Activated CD4-positive, alpha-beta T cell treated with anti-CD3 and anti-CD28 coated beads, Interleukin-2, amount 50 U/mL, for 16 hours (primary cell): ENCODE measurements at regions not wholly inside any gene's neighbourhood (a gene's known extent, or its start where the extent isn't known, plus 50 kb on each side); places are given as distances from the start of the nearest gene placed in this dataset.

Experiments
- DNase-seq: peaks from one replicate; pipeline ENCODE4 v3.0.0-alpha.2; 2020

DNA sequence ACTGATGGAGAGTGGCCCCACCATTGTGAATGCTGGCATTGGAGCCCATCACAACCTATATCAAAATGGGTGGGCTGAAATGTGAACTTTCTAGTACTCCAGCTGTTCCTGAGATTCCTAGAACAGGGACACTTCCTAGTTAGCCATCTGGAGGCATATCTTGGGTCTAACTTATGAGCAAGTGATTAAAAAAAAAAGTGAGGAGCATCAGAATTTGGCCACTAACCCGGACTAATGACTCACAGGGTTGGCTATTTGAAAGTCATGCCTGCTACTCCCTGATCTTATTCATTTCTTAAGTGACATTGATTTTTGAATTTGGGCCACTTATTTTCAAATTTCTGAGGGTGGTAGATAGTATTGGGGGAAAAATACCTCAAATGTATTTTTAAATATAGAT lies 216.6 kb downstream of the HRH4 start:
- no peak for DNase-seq

DNA sequence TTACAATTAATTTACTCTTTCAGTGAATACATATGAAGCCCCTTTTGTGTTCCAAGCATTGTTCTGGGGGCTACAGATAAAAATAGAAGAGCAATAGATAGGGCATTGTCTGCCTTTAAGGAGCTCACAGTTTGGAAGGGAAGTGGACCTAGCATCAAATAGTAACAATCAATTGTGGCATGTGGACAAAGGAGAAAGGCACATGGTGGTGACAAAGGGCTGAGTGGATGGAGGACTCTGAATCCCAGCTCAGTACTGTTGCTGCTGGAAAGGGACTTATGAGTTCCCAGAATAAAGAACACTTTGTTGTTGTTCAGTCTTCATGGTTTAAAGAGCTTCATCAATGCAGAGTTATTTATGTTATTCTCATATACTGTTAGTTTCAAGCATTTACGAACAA lies 217.7 kb downstream of the HRH4 start:
- no peak for DNase-seq

DNA sequence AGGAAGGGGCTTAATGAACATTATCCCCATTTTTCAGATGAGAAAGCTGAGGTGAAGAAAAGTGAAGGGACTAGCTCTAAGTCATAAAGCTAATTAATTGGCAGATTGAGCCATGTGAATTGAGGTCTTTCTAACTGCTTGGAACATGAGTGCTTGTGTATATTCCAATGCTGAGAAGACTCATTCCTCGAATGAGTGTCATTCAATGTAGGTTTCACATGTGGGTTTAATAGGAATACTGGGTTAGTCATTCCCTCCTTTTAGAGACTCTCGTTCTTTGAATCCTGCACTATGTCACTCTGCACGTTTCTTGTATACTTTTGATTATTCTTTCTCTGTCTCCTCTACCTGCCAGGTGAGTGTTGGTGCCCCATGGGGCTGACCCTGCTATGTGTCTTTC lies 218.2 kb downstream of the HRH4 start:
- DNase-seq = no peak

DNA sequence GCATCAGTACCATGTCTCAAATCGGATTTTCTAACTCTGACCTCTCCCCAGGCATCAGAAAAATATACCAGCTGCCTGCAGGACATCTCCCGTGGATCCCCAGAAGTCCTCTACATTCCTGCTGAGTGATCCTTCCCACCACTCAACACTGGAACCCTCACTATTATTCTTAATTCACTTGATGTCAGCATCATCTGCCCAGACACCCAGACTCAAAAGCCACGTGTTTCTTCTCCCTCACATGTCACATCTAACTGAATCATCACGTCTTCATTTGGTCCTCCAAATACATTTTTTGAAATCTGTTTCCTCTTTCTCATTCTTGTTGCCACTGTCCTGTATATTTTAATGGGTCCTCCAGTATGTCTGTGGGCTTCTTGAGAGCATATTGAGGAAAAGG lies 218.6 kb downstream of the HRH4 start:
- DNase-seq = no peak

DNA sequence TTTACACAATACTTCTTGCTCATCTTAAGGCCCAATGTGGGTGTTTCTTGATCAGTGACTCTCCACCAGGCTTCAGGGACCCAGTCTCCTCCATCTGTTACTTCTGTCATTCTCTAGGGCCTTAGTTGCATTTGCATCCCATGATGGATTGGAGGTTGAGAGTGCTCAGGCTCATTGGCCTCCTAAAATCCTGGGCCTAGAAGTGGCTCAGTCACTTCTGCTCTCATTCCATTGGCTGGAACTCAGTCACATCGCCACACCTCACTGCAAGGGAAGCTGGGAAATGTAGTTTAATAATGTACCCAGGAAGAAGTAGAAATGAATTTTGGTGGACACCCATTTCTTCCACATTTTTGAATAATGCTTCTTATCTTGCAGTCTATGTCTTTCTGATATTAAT lies 223.5 kb downstream of the HRH4 start:
- DNase-seq = no peak

DNA sequence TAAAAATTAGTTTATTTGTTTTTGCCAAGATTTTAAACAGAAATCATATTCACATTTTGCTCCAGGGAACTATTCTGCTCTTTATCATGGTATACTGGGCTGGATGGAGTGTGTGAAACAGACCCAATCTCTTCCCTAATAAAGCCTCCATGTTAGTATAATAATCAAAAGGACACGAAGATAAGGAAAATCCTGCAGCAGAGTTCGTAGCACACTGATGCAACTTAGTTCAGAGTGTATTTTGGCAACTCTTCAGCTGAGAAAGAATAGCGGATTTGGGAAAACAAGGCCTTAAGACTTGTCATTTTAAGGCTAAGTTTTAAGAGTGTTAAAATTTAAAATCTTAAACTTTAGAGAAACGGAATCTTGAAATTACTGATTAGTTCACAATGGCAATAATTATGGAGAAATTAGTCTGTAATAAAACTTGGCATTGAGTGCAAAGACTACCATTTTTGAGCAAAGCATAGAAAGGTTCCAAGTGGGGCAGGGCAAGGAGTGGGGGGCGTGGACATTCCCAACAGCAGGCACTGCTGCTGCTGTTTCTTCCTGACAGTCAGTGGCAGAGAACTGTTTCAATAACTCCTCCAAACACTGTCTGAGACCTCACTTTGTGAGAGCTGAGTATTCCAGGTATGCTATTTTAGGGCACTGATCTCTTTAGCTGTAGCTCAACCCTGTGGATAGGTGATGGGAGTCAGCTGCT lies 225.0 kb downstream of the HRH4 start:
- no peak for DNase-seq

DNA sequence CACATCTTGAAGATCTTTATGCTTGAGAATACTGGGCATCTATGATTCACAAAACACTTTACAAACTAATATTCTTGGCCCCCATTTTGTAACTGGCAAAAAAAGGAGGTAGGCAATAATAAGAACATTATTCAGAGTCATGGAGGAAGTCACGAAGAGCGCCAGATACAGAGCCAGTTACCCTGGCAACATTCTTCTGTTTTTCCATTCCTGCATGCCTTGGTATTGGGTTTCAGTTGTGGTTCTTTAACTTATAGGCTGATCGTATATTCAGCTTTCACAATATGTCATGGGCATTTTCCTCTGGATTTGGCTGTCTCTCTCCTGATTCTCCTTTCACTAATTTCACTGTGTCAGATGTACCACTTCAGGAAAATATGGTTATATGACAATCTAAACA lies 234.7 kb downstream of the HRH4 start:
- no peak for DNase-seq

DNA sequence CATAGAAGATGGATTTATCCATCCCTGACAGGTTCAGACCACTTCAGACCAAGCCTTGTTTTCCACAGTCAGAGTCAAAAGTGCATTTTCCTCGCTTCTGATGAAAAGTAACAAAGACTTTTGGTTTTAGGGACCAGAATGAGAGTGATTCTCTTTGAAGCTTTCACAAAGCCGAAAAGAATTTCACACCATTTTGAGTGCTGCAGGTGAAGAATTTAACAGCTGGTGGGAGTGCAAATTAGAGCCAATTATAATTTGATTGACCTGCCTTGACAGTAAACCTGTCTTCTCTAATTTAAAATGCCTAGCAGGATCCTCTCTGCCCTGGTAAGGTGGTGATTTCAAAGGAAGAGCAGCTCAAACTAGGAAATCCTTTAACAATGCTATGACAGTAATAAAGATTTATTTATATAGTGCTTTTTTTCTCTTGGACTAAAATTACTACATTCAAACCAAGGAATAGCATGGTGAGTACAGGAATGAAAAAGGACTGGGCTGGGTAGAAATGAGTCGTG lies 241.6 kb downstream of the HRH4 start:
- DNase-seq = no peak

DNA sequence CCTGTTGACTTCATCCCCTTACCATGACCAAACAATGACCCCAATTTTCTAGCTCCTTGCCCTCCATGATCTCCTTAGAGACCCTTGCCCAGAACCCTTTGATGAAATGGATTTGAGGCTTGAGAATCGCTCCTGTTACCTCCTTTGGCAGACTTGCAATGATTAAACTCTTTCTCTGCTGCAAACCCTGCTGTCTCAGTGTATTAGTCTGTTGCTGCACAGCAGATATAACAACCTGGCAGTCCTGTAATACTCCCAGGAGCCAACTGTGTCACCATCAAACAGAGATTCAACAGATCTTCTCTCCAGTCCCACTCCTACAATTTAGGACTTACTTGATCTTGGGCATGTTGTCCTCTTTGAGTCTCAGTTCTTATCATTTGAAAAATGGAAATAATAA lies 242.9 kb downstream of the HRH4 start:
- no peak for DNase-seq

DNA sequence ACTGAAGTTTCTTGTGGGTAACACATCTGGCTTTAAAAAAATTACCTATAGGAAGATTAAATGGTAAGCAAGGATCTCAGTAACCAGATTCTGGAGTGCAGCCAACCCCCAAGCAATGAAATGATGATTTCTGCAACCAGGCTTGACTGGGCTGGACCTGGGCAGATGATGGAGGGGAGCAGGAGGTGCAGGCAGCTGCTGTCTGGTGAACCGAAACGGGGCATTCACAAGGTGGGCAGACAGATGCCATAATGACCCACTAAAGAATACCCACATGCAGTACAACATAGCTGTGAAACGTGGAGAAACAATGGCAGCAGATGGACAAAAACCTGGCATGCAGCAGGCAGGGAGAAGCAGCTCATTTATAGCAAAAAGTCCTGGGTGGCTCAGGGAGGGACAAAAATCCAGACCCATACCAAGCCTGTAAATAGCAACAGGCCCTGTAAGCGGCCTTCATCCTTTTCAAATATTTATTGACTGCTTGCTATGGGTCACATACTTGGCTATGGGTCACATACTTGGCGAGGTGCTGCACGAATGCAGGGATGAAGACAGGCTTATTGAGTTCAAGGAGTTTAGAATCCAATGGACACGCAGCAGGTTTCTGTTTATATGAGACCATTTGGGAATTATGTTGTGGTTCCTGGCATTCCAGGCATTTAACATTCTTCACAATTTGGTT lies 244.7 kb downstream of the HRH4 start:
- DNase-seq = no peak

DNA sequence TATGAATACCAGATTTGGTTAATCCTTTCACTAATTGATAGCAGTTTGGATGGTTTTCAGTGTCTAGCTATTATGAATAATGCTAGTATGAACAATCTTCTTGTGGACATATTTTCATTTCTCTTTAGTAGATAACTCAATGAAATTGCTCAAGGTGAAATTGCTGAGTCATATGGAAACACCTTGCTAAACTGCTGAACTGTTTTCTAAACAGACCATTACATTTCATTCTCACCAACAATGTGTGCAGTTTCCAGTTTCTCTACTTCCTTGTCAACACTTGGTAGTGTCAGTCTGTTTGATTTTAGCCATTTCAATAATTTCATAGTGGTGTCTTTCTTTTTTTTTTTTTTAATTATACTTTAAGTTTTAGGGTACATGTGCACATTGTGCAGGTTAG lies 250.0 kb downstream of the HRH4 start:
- peak; percentile 17 for DNase-seq

DNA sequence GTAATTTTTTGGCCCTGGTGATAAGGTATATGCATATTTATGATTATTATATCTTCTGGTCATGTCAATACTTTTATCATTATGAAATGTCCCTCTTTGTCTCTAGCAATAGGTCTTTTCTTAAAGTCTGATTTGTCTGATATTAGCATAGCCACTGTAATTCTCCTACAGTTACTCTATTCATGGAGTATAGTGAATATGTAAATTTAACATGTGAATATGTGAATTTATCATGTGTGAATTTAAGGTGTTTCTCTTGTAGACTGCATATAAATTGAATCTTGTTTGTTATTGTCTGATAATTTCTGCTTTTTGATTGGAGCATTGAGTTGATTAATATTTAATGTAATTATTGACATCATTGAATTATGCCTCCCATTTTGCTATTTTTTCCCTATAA lies 259.4 kb downstream of the HRH4 start:
- no peak for DNase-seq

DNA sequence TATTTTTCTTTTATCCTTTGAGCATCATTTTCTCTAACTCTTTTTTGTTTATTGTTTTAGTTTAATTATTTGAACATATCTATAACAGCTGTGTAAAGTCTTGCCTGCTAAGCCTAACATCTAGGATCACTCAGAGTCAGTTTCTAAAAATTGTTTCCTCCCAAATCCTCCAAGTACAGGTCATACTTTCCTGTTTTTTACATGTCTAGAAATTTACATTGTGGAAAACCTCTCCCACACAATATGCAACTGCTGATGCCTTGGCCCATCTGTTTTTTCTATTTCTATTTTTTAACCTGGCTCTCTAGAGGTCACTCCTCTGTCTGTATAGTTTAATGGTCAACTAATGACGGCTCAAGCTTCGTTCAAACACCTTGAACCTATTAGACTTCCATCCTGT lies 261.0 kb downstream of the HRH4 start:
- no peak for DNase-seq

DNA sequence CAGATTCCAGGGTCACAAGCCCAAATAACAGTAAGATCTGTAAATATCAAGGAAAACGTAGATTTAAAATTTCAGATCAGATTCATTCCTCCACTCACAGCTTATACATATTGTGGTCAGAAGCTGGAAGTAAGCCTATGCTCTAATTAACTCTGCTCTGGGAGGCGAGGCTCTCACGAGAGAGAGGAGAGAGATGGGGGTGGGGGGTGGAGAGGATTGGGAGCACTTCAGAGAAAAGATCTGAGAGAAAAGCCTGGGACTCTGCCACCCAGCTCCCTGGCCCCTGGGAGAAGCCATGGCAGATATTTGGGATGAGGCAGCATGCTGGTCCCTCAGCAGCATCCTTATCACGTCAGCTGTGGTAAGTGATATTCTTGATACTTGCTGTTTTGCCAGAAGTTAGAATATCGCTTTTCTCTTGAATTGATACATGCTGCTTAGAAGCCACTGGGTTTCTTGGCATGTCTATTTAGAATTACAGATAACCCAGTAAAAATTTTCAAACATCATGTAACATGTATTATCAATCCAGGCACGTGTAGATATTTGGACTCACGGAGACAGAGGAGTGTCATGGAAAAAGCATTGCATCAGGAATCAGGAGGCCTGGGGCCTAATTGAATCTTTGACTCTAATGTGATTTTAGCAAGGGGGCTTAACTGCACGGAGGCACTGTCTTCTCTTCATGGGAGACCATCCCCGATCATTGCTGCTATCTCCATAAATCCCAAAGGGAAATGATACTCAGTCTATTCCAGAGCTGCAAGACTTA lies 265.4 kb downstream of the HRH4 start:
- DNase-seq = no peak

DNA sequence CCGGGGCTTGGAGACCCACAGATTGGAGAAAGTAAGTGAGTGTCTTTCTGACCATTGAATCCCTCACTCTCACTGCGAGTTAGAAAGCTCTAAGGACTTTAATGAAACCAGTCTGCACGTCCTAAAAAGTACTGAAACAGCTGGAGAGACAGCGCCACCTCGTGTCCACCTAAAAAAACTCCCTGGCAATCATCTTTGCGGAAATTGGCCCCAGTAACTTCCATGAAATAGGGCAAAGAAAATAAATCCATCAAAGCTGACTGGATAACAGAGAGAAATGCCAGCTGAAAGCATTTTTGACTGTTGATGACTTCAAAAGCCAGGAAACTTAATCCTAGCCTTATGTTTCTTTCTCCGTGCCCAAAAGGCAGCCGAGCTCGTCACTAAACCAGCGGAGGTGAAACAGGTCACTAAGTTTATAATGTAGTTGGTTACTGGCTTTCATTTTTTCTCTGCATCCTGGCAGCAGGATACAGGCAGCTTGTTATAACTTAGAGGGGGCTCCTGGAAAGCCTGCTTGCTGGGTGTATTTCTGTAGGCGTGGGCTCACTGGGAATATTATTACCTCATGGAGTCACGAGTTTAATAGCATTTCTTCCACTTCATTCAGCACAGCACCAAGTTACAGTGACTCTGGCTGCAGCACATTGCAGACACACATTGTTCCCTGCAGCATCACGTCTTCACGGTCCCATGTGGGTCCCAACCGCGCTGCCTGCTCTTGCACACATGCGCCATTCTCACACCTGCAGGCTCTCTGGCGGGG lies 266.5 kb downstream of the HRH4 start:
- peak; percentile 55 for DNase-seq

DNA sequence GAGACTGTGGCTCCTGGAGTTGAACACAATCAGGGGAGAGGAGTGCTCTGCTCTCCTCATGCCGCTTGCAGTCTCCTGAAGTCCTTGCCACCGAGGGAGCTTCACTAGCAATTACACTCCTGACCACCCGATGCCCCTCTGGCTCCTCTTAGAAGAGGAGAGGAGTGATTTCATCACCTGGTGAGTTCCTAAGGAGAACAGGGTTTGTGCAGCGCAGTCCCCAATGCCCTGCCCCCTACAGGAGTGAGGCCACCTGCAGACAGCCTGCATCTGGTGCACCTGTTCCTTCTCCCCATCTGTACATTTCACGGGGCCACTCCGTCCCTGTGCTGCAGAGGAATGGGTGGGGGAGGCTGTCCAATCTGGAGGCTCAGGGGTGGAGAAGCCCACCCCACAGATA lies 267.2 kb downstream of the HRH4 start:
- no peak for DNase-seq

DNA sequence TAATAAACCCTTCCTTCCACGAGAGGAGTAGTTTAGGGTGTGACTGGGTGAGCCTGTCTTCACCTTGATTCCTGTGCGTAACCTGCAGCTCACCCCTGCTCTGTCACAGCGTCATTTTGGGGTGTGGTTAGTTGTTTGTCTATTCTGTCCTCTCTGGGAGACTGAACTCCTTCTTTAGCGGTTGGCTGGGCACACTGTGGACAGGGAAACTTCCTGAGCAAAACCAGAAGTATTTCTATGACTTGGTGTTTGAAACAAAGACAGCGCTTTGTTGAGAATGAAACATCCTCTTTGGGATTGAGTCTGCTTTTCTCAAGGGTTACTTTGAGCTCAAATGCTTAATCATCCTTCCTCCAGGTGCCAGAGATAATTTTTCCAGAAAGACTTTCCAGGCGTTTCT lies 270.7 kb downstream of the HRH4 start:
- DNase-seq = no peak

DNA sequence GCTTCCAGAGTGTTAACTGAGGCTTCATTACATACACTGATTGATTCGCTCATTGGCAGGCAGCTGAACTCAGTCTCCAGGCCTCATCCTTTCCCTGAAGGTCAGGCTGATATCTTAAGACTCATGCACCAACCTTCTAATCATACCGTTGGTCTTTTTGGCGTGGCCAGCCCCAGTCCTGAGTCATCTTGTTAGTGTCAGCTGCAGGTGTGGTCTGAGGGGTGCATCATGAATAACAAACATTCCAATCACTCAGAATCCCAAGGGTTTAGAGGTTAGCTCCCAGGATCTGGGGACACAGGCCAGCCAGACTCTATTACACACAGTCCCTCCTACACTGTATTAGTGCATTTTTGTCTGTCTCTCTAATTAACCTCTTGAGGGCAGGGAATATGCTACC lies 271.5 kb downstream of the HRH4 start:
- no peak for DNase-seq

DNA sequence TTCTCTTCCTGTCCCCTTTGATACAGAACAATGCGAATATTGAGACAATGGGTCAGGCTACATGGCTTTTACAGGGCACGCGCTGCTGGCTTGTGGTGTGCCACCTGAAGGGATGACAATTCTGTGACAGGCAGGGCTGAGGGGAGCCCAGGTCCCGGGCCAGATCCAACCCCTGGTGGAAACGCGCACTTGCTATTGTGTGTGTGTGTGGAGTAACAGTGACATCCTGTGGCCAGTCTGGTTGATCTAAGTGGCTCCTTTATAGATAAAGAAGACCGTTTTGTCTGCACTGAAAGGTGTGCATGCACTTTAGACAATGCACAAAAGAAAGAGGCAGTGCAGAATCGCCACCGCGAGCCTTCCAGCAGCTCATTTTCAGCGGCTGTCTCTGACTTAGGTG lies 273.6 kb downstream of the HRH4 start:
- no peak for DNase-seq

DNA sequence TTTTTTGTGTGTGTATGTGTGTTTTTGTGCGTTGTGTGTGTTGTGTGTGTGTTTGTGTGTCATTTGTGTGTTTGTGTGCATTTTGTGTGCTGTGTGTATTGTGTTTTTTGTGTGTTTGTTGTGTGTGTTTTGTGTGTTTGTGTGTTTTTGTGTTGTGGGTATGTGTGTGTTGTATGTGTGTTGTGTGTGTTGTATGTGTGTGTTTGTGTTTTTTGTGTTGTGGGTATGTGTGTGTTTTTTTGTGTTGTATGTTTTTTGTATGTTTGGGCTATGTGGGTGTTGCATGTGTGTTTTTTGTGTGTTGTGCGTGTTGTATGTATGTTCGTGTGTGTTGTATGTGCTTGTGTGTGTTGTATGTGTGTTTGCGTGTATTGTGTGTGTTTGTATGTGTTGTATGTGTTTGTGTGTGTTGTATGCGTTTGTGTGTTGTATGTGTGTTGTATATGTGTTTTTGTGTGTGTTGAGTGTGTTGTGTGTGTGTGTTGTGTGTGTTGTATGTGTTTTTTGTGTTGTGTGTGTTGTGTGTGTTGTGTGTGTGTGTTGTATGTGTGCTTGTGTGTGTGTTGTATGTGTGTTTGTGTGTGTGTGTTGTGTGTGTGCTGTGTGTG lies 275.3 kb downstream of the HRH4 start:
- DNase-seq = no peak

DNA sequence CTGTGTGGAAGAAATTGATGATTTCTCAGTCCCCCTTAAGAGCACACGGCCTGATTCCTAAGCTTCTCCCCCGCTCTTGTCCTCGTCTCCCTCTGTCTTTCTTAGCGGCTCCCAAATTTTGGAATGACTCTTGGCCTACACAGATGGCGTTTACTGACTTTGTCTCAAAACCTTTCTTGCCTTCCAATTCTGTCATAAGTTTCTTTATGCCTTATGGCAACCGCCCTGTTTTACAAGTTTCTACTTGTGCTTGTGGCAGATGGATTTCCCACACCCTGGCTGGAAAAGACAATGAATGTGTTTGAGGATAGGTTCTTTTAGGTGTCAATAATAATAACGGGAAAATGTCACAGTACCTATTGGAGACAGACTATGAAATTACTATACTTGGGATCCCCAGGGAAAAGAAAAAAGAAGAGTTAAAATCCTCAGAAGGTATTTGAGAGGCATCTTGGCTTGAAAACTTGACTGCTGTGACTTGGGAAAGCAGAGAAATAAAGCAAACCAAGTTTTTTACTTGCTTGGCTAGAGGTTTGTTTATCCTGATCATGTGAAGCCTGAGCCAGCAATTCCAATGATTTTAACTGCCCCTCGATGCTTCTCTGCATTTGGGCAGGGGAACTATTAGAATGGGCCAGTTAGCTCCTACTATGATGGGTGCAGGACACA lies 276.4 kb downstream of the HRH4 start:
- no peak for DNase-seq

DNA sequence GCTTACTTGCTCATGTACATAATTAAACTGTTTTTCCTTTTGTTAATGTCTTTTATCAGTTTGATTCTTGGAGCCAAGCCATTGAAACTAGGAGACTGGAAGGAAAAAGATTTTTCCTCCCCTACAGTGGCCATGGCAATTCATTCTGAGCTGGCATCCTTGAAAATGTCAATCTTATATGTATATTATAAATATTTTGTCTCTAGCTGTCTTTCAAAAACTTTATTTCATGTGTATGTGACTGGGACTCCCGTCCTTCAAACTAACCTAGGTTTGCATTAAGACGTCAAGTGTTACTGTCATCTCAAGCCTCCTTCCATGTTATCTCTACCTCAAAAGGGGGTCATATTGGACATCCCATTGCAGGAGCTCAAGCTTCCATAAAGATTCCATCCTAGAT lies 280.4 kb downstream of the HRH4 start:
- DNase-seq = no peak
